Liver (tissue), 8 donors: ENCODE measurements at regions not wholly inside any gene's neighbourhood (a gene's known extent, or its start where the extent isn't known, plus 50 kb on each side); places are given as distances from the start of the nearest gene placed in this dataset.

Experiments used
- DNase-seq: peaks from one replicate; pipeline ENCODE4 v3.0.0-alpha.2; 2017; ENCODE audit warnings: low spot score
- H3K27ac ChIP-seq, 2 donors: one replicate each; pipeline ENCODE4 v1.7.0; 2013; ENCODE audit warnings: inconsistent platforms in 2 of 2, low read length in 2 of 2, control low read depth in 1 of 2, low read depth in 1 of 2, mild to moderate bottlenecking in 1 of 2
- H3K27me3 ChIP-seq, 4 donors: one replicate each; pipeline versions ENCODE4 v1.6.1 to v1.7.0; 2013; ENCODE audit warnings: low read length in 3 of 4, inconsistent platforms in 1 of 4, mild to moderate bottlenecking in 1 of 4, moderate library complexity in 1 of 4; ENCODE audit not compliant: control insufficient read depth in 4 of 4, insufficient read depth in 4 of 4
- H3K36me3 ChIP-seq, 4 donors: one replicate each; pipeline versions ENCODE4 v1.6.1 to v1.7.0; 2013; ENCODE audit warnings: low read length in 3 of 4, mild to moderate bottlenecking in 3 of 4, low read depth in 1 of 4, moderate library complexity in 1 of 4; ENCODE audit not compliant: control insufficient read depth in 4 of 4, insufficient read depth in 3 of 4
- H3K4me1 ChIP-seq, 4 donors: one replicate each; pipeline versions ENCODE4 v1.6.1 to v1.7.0; 2013; ENCODE audit warnings: low read length in 3 of 4, mild to moderate bottlenecking in 3 of 4, moderate library complexity in 1 of 4; ENCODE audit not compliant: control insufficient read depth in 4 of 4, insufficient read depth in 4 of 4
- H3K4me3 ChIP-seq, 3 donors: one replicate each; pipeline versions ENCODE4 v1.6.1 to v1.7.0; 2013; ENCODE audit warnings: low read length in 3 of 3, control low read depth in 1 of 3, low read depth in 1 of 3, mild to moderate bottlenecking in 1 of 3
- H3K9ac ChIP-seq, 2 donors: one replicate each; pipeline ENCODE4 v1.7.0; 2013; ENCODE audit warnings: low read length in 2 of 2, mild to moderate bottlenecking in 2 of 2, moderate library complexity in 2 of 2, control low read depth in 1 of 2, low read depth in 1 of 2
- H3K9me3 ChIP-seq, 4 donors: one replicate each; pipeline versions ENCODE4 v1.6.1 to v1.7.0; 2013; ENCODE audit warnings: low read length in 3 of 4; ENCODE audit not compliant: control insufficient read depth in 4 of 4
- ATF3 ChIP-seq: IDR thresholded peaks from 2 replicates; pipeline ENCODE4 v1.6.1; 2016; ENCODE audit warnings: antibody characterized with exemption
- CTCF ChIP-seq: fragments of 150-350 bp; IDR thresholded peaks from 2 replicates; pipeline ENCODE4 v1.5.1; 2017; ENCODE audit warnings: improper control_type of control experiment, low read depth, low read length; ENCODE audit not compliant: missing input control
- EGR1 ChIP-seq, 2 donors: IDR thresholded peaks; 2 replicates each; pipeline ENCODE4 v1.6.1; 2016 to 2018; ENCODE audit warnings: antibody characterized with exemption in 2 of 2, low read depth in 2 of 2
- FOXA1 ChIP-seq: IDR thresholded peaks from 2 replicates; pipeline ENCODE4 v1.6.1; 2016; ENCODE audit warnings: antibody characterized with exemption
- FOXA2 ChIP-seq: IDR thresholded peaks from 2 replicates; pipeline ENCODE4 v1.6.1; 2016; ENCODE audit warnings: antibody characterized with exemption
- GABPA ChIP-seq, 2 donors: IDR thresholded peaks in 1 of 2; conservative IDR thresholded peaks in 1 of 2; 2 replicates each; pipeline ENCODE4 v1.6.1; 2016; ENCODE audit warnings: antibody characterized with exemption in 2 of 2, mild to moderate bottlenecking in 1 of 2, moderate library complexity in 1 of 2
- HNF4A ChIP-seq, 2 donors: conservative IDR thresholded peaks; 2 replicates each; pipeline ENCODE4 v1.6.1; 2016; ENCODE audit warnings: antibody characterized with exemption in 2 of 2, mild to moderate bottlenecking in 2 of 2
- HNF4G ChIP-seq: IDR thresholded peaks from 2 replicates; pipeline ENCODE4 v1.6.1; 2016; ENCODE audit warnings: antibody characterized with exemption
- JUND ChIP-seq, 2 donors: IDR thresholded peaks; 2 replicates each; pipeline ENCODE4 v1.6.1; 2016; ENCODE audit warnings: antibody characterized with exemption in 2 of 2
- MAX ChIP-seq: IDR thresholded peaks from 2 replicates; pipeline ENCODE4 v1.6.1; 2016; ENCODE audit warnings: antibody characterized with exemption
- NR2F2 ChIP-seq: IDR thresholded peaks from 2 replicates; pipeline ENCODE4 v1.6.1; 2016; ENCODE audit warnings: antibody characterized with exemption
- RAD21 ChIP-seq, 2 donors: IDR thresholded peaks; 2 replicates each; pipeline ENCODE4 v1.6.1; 2016; ENCODE audit warnings: antibody characterized with exemption in 2 of 2, mild to moderate bottlenecking in 2 of 2
- REST ChIP-seq: IDR thresholded peaks from 2 replicates; pipeline ENCODE4 v1.6.1; 2016; ENCODE audit warnings: antibody characterized with exemption, mild to moderate bottlenecking
- RXRA ChIP-seq, 2 donors: IDR thresholded peaks; 2 replicates each; pipeline ENCODE4 v1.6.1; 2017 to 2018; ENCODE audit warnings: antibody characterized with exemption in 2 of 2, mild to moderate bottlenecking in 1 of 2
- SP1 ChIP-seq: IDR thresholded peaks from 2 replicates; pipeline ENCODE4 v1.6.1; 2018; ENCODE audit warnings: antibody characterized with exemption, mild to moderate bottlenecking
- TAF1 ChIP-seq: conservative IDR thresholded peaks from 2 replicates; pipeline ENCODE4 v1.6.1; 2016; ENCODE audit warnings: antibody characterized with exemption, mild to moderate bottlenecking
- YY1 ChIP-seq: IDR thresholded peaks from 2 replicates; pipeline ENCODE4 v1.6.1; 2016; ENCODE audit warnings: antibody characterized with exemption, mild to moderate bottlenecking
- ZBTB33 ChIP-seq: IDR thresholded peaks from 2 replicates; pipeline ENCODE4 v1.6.1; 2016; ENCODE audit warnings: antibody characterized with exemption
- WGBS: extraction: QIAGEN DNeasy Blood & Tissue Kit; methylation state at CpG from one replicate; pipeline ENCODE4 v1.1.7; 2013; 5-methylcytosine and 5-hydroxymethylcytosine counted together
- donor health status: healthy.
- donor health status: healthy.
- donor health status: healthy.
- donor health status: healthy.
- donor health status: healthy.

GRCh38 chr11:100584201-100584985 lies 102.7 kb upstream of the ARHGAP42 start:
- Histone ChIP-seq H3K27me3 (no peaks in the 10 kb centered on the region), H3K9me3 (no peaks in the 10 kb centered on the region), H3K4me1 (peaks cover 6 to 18% (median 14%) of the 10 kb centered on the region in 4 donors), H3K9ac (no peak overlapping the region), H3K27ac (no peak overlapping the region), H3K36me3 (no peaks in the 10 kb centered on the region), H3K4me3 (no peak overlapping the region)
- no peak for DNase-seq
- TF ChIP-seq REST (no peak), TAF1 (no peak), GABPA (IDR thresholded peaks at IDR 0.05 in 1 of 2, conservative IDR thresholded peaks at IDR 0.05 in 1 of 2) (no peak), RXRA (IDR thresholded peaks at IDR 0.05) (no peak), CTCF (no peak), HNF4A (conservative IDR thresholded peaks at IDR 0.05) (no peak), HNF4G (no peak), EGR1 (IDR thresholded peaks at IDR 0.05; ENCODE audit: low read depth in 2 of 2) (no peak), SP1 (no peak), ATF3 (no peak), FOXA2 (no peak), JUND (IDR thresholded peaks at IDR 0.05) (no peak), YY1 (no peak), FOXA1 (no peak), RAD21 (IDR thresholded peaks at IDR 0.05) (no peak), MAX (no peak), NR2F2 (no peak), ZBTB33 (no peak)
- 80% methylated on average over 3 of the region's 3 CpGs for WGBS
